HG03439 (cell line): ENCODE measurements at regions not wholly inside any gene's neighbourhood (a gene's known extent, or its start where the extent isn't known, plus 50 kb on each side); places are given as distances from the start of the nearest gene placed in this dataset.
"Not testable (repeated sequence)": the region's sequence is repeated elsewhere in the genome, so short reads cannot be mapped to it uniquely, and the experiment has no call there.

Experiments used
- ATAC-seq: cut with Tn5 transposase; IDR thresholded peaks from one replicate; pipeline ENCODE4 v1.9.1; 2021; ENCODE audit warnings: mild to moderate bottlenecking, moderate library complexity; ENCODE audit not compliant: unreplicated experiment

GRCh38 chrY:23361897-23362296 is 142.6 kb downstream of the DAZ2 start:
- ATAC-seq, result not testable (repeated sequence)

- ATAC-seq, result not testable (repeated sequence)
Measured at GRCh38 chrY:23363239-23363997, 144.1 kb downstream of the DAZ2 start.

GRCh38 chrY:23364174-23364573 is 144.8 kb downstream of the DAZ2 start:
- ATAC-seq, result not testable (repeated sequence)

- ATAC-seq, result not testable (repeated sequence)
Measured at GRCh38 chrY:23397132-23397531, 177.8 kb downstream of the DAZ2 start.

- ATAC-seq, result not testable (repeated sequence)
Measured at GRCh38 chrY:23401280-23401679, 181.9 kb downstream of the DAZ2 start.

GRCh38 chrY:23401818-23402217 is 182.5 kb downstream of the DAZ2 start:
- not testable (repeated sequence) for ATAC-seq

GRCh38 chrY:23415955-23416354 is 196.6 kb downstream of the DAZ2 start:
- ATAC-seq, result not testable (repeated sequence)

- not testable (repeated sequence) for ATAC-seq
Measured at GRCh38 chrY:23429264-23429663, 209.9 kb downstream of the DAZ2 start.

GRCh38 chrY:23444742-23445141 is 225.4 kb downstream of the DAZ2 start:
- peak; percentile 94 for ATAC-seq

- ATAC-seq, result not testable (repeated sequence)
Measured at GRCh38 chrY:23445225-23445624, 225.9 kb downstream of the DAZ2 start.

- ATAC-seq, result not testable (repeated sequence)
Measured at GRCh38 chrY:23455647-23456046, 236.3 kb downstream of the DAZ2 start.

- not testable (repeated sequence) for ATAC-seq
Measured at GRCh38 chrY:23502883-23503282, 283.6 kb downstream of the DAZ2 start.
